ENCODE measurements at regions not wholly inside any gene's neighbourhood (a gene's known extent, or its start where the extent isn't known, plus 50 kb on each side); places are given as distances from the start of the nearest gene placed in this dataset.

DNA sequence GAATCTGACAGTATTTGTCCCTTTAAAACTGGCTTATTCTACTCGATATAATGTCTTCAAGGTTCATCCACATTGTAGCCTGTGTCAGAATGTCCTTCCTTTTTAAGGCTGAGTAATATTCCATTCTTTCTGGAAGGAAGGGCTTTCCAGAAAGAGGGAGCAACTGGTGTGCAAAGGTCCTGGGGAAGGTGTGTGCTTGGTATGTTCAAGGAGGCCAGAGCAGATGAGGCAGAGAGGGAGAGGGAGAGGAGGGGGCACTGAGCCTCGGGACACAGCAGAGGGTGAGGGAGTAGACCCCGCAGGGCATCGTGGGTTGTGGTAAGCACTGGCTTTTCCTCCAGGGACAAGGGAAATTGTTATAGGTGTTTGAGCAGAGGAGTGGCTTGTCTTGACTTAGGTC lies 90.9 kb upstream of the NCOR2 start:
- in situ Hi-C loops (cut with HindIII; ENCODE audit: low pct_unique_long_range_greater_than_20kb, low sequenced_read_pairs): no loop called here
- DNase-seq (ENCODE audit: low read depth in 1 of 2, low spot score in 1 of 2): no peak
- no peak for TF ChIP-seq JUND (IDR thresholded peaks at IDR 0.05; ENCODE audit: low read depth)

- TF ChIP-seq JUND (IDR thresholded peaks at IDR 0.05; ENCODE audit: low read depth): no peak
- no peak for DNase-seq (ENCODE audit: low read depth in 1 of 2, low spot score in 1 of 2)
- in situ Hi-C loops (cut with HindIII; ENCODE audit: low pct_unique_long_range_greater_than_20kb, low sequenced_read_pairs): no loop called here
These were observed 89.6 kb upstream of the NCOR2 start for GRCh38 chr12:124656947-124657434.

DNA sequence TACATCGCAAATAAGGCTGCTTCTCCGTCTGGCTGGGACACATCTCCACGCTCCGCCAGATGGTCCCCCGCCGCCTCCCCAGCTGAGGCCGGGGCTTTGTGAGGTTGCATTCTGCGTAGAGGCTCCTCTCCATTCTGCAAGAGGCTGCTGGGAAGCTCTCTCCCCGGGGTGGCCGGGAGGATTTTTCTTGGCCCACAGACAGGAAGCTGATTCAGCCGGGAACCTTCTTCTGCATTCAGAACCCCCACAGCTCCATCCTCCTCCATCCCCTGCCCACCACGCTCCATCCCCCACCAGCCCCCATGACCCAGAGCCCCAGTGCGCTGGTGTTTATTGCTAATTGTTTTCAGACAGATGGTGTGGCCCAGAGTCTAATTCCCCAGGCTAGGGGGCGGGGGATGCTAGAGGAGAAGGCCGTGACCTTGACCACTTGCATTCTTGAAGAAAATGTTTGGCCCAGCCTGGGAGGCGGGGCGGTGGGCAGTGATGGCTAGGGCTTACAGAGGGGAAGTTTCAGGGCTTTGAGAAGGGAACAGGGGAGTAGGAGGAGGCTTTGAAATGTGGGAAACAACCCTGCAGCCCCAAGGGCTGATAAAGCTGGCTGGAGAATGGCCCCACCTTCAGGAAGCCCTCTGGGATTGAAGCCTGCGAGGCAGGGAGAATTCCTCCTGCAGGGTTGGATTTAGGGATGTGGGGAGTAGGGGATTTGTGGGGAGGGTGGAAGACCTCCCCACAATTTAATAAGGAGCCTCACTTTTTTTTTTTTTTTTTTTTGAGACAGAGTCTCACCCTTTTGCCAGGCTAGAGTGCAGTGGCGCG lies 88.5 kb upstream of the NCOR2 start:
- no peak for DNase-seq (ENCODE audit: low read depth in 1 of 2, low spot score in 1 of 2)
- TF ChIP-seq JUND (IDR thresholded peaks at IDR 0.05; ENCODE audit: low read depth): no peak
- in situ Hi-C loops (cut with HindIII; ENCODE audit: low pct_unique_long_range_greater_than_20kb, low sequenced_read_pairs): no loop called here

GRCh38 chr12:124655048-124655697 lies 87.8 kb upstream of the NCOR2 start:
- TF ChIP-seq JUND (IDR thresholded peaks at IDR 0.05; ENCODE audit: low read depth): no peak
- no peak for DNase-seq (ENCODE audit: low read depth in 1 of 2, low spot score in 1 of 2)
- in situ Hi-C loops (cut with HindIII; ENCODE audit: low pct_unique_long_range_greater_than_20kb, low sequenced_read_pairs): no loop called here

DNA sequence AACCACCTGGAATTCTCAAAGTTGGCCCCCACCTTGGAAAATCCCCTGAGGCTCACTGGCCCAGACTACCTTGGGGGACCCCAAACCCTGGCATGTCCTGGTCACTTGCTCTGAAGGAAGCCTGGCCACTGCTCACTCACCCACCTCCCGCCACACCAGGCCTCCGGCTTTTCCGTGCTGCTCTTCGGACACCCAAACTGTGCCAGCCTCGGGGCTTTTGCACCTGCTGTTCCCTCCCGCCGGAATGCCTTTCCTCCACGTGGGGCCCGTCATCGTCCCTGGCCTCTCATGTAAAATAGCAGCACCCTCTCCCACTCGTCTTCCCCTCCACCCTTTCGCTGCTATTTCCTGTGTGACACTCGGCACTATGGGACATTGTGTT lies 87.2 kb upstream of the NCOR2 start:
- DNase-seq (ENCODE audit: low read depth in 1 of 2, low spot score in 1 of 2): no peak
- in situ Hi-C loops (cut with HindIII; ENCODE audit: low pct_unique_long_range_greater_than_20kb, low sequenced_read_pairs): no loop called here
- TF ChIP-seq JUND (IDR thresholded peaks at IDR 0.05; ENCODE audit: low read depth): no peak

GRCh38 chr12:124653169-124653931 lies 85.9 kb upstream of the NCOR2 start:
- no peak for TF ChIP-seq JUND (IDR thresholded peaks at IDR 0.05; ENCODE audit: low read depth)
- DNase-seq (ENCODE audit: low read depth in 1 of 2, low spot score in 1 of 2): no peak
- in situ Hi-C loops (cut with HindIII; ENCODE audit: low pct_unique_long_range_greater_than_20kb, low sequenced_read_pairs): no loop called here

DNA sequence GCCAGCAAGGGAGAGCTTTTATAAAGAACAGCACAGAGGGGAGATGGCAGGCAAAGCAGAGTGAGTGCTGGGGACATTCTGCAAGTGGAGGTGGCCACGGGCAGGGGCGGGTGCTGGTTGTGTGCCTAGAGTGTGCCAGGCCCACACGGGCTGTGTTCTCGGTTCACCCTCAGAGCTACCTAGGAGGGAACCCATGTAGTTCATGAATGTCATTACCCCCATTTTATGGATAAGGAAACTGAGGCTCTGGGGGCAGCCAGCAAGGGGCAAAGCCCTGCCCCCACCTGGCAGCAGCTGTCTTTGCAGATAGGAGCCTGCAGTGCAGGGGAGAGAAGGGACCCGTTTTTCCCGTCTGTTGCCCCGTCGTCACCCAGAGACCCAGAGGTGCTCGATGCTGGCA lies 85.2 kb upstream of the NCOR2 start:
- in situ Hi-C loops (cut with HindIII; ENCODE audit: low pct_unique_long_range_greater_than_20kb, low sequenced_read_pairs): no loop called here
- TF ChIP-seq JUND (IDR thresholded peaks at IDR 0.05; ENCODE audit: low read depth): no peak
- DNase-seq (ENCODE audit: low read depth in 1 of 2, low spot score in 1 of 2): no peak

DNA sequence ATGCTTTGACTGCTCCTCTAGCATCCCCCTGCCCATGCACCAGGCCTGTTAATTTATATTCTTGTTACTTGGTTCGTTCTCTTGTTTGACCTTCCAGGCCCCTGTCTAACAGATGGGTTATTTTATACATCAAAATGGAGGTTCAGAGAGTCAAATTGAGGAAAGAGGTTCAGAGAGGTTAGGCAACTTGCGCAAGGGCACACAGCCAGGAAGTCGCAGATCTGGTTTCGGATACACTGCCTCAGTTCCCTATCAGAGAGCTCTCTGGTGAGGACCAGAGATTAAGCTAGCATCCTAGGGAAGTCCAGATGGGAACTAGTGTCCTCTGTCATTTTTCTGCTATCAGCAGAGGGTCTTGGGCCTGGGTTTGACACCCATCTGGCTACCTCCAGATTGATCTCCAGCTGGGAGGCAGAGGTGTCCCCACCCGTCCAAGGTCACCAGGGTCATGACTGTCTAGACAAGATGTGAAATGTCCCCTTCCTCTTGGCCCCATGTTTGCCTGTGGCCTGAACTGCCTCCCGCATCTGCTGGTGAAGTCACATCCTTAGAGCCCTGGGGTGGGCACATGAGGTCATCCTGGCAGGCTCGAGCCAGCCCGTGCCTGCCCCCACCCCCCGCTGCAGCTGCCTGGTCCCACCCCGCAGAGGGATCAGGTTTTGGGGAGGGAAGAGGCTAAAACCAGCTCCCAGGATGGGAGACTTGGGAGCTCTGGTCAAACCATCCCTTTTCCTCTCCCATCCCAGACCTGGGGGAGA lies 84.3 kb upstream of the NCOR2 start:
- in situ Hi-C loops (cut with HindIII; ENCODE audit: low pct_unique_long_range_greater_than_20kb, low sequenced_read_pairs): no loop called here
- no peak for DNase-seq (ENCODE audit: low read depth in 1 of 2, low spot score in 1 of 2)
- no peak for TF ChIP-seq JUND (IDR thresholded peaks at IDR 0.05; ENCODE audit: low read depth)

DNA sequence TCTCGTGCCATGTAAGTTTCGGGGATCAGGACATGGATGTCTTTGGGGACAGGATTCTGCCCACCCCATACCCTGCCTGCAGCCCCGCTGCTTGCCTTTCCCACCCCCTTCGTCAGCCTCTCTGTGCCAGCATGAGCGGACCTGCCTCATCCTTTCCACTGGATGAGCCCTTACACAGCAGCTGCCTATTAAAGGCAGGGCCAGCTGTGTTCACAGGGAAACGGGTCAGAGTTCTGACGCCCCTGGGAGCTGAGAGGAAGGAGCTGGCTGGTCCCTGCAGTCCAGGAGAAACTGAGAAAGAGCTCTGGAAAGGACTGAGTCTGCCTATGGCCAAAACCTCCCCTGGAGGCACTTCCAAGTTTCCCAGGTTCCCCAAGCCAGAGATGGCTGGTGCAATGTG lies 83.5 kb upstream of the NCOR2 start:
- DNase-seq (ENCODE audit: low read depth in 1 of 2, low spot score in 1 of 2): no peak
- in situ Hi-C loops (cut with HindIII; ENCODE audit: low pct_unique_long_range_greater_than_20kb, low sequenced_read_pairs): no loop called here
- no peak for TF ChIP-seq JUND (IDR thresholded peaks at IDR 0.05; ENCODE audit: low read depth)

GRCh38 chr12:124648710-124649384 lies 81.4 kb upstream of the NCOR2 start:
- TF ChIP-seq JUND (IDR thresholded peaks at IDR 0.05; ENCODE audit: low read depth): no peak
- in situ Hi-C loops (cut with HindIII; ENCODE audit: low pct_unique_long_range_greater_than_20kb, low sequenced_read_pairs): no loop called here
- DNase-seq (ENCODE audit: low read depth in 1 of 2, low spot score in 1 of 2): no peak

- in situ Hi-C loops (cut with HindIII; ENCODE audit: low pct_unique_long_range_greater_than_20kb, low sequenced_read_pairs): no loop called here
- no peak for TF ChIP-seq JUND (IDR thresholded peaks at IDR 0.05; ENCODE audit: low read depth)
These were observed 79.9 kb upstream of the NCOR2 start for GRCh38 chr12:124647316-124647715.

More at GRCh38 chr12:124647316-124647715, 79.9 kb upstream of the NCOR2 start:
- no peak for DNase-seq (ENCODE audit: low read depth in 1 of 2, low spot score in 1 of 2)
